GM12878 (cell line): ENCODE measurements at regions not wholly inside any gene's neighbourhood (a gene's known extent, or its start where the extent isn't known, plus 50 kb on each side); places are given as distances from the start of the nearest gene placed in this dataset.
"Not testable (repeated sequence)": the region's sequence is repeated elsewhere in the genome, so short reads cannot be mapped to it uniquely, and the experiment has no call there.

ENCODE experiments used
- ATAC-seq: fragments of 200-7000 bp; cut with Tn5 transposase; 3 replicates; pipeline ENCODE4 v1.9.1; 2020; ENCODE audit warnings: mild to moderate bottlenecking, moderate library complexity
- BruUV-seq: library from RNA; stranded (reverse); fragments of 400-500 nt; replicated peaks from 2 replicates; lab custom pipeline; 2021; lab: Mats Ljungman, UMichigan
- CTCF ChIA-PET: fragments of 300-600 bp; sonication (Branson Sonifier 250); formaldehyde crosslinking; extraction: SDS; loops from one replicate; lab custom pipeline; 2021; ENCODE audit warnings: inconsistent platforms; lab: Yijun Ruan, JAX
- POLR2A ChIA-PET: fragments of 350-600 bp; formaldehyde crosslinking; extraction: SDS; loops from one replicate; lab custom pipeline; 2021; ENCODE audit warnings: inconsistent platforms; lab: Charles Lee
- RAD21 ChIA-PET: fragments of 300-600 bp; sonication (Branson Sonifier 250); formaldehyde crosslinking; loops from one replicate; lab custom pipeline; 2023; ENCODE audit warnings: antibody characterized with exemption; ENCODE audit not compliant: unreplicated experiment; lab: Charles Lee
- SMC1A ChIA-PET: fragments of 300-600 bp; sonication (Branson Sonifier 250); formaldehyde crosslinking; loops from one replicate; lab custom pipeline; 2023; ENCODE audit not compliant: unreplicated experiment, uncharacterized antibody; lab: Charles Lee
- DNase-seq: peaks from one replicate; pipeline ENCODE4 v3.0.0-alpha.2; 2011; ENCODE audit warnings: low read depth, low spot score
- FAIRE-seq: peaks from 3 replicates; lab custom pipeline; 2011; peaks lifted over from hg19 to GRCh38; lab: Jason Lieb, UNC
- H2AFZ ChIP-seq: 2 replicates; pipeline ENCODE4 v1.6.0; 2011; ENCODE audit warnings: low read depth, low read length, control low read depth; ENCODE audit not compliant: control insufficient read depth
- H3K27ac ChIP-seq: 2 replicates; pipeline ENCODE4 v1.5.1; 2011; ENCODE audit warnings: control low read depth; ENCODE audit not compliant: control insufficient read depth, insufficient read depth
- H3K27me3 ChIP-seq, 2 experiments: replicated peaks in 1 of 2; 2 replicates each; pipeline versions ENCODE4 v1.6.0 to v1.6.1; 2011; ENCODE audit warnings: low read length in 1 of 2; ENCODE audit not compliant: control insufficient read depth in 2 of 2, insufficient read depth in 2 of 2
- H3K36me3 ChIP-seq, 2 experiments: 2 replicates each; pipeline ENCODE4 v1.5.1; 2011; ENCODE audit warnings: low read length in 1 of 2; ENCODE audit not compliant: control insufficient read depth in 2 of 2, insufficient read depth in 2 of 2
- H3K4me1 ChIP-seq: 2 replicates; pipeline ENCODE4 v1.6.1; 2011; ENCODE audit warnings: mild to moderate bottlenecking, low read length, moderate library complexity, mixed read lengths; ENCODE audit not compliant: control insufficient read depth, insufficient read depth
- H3K4me2 ChIP-seq: 2 replicates; pipeline ENCODE4 v1.6.0; 2011; ENCODE audit warnings: control low read depth; ENCODE audit not compliant: control insufficient read depth, insufficient read depth
- H3K4me3 ChIP-seq: fragments of 200-600 bp; sonication (generic); 2 replicates; pipeline ENCODE4 v1.5.1; 2016
- H3K79me2 ChIP-seq: 2 replicates; pipeline ENCODE4 v1.6.0; 2011; ENCODE audit warnings: low read length; ENCODE audit not compliant: control insufficient read depth, insufficient read depth
- H3K9ac ChIP-seq: 2 replicates; pipeline ENCODE4 v1.8.0; 2011; ENCODE audit warnings: low read length, control low read depth, mixed read lengths; ENCODE audit not compliant: control insufficient read depth, insufficient read depth
- H3K9me3 ChIP-seq: replicated peaks from 3 replicates; pipeline ENCODE4 v1.5.1; 2011; ENCODE audit warnings: mild to moderate bottlenecking, low read length; ENCODE audit not compliant: control insufficient read depth, insufficient read depth
- H4K20me1 ChIP-seq: 2 replicates; pipeline ENCODE4 v1.6.0; 2011; ENCODE audit not compliant: control insufficient read depth, insufficient read depth
- WGBS: methylation state at CpG from one replicate; pipeline ENCODE4 v1.1.6; 2016; ENCODE audit warnings: low lambda C conversion rate; ENCODE audit not compliant: insufficient replicate concordance, insufficient coverage; ENCODE audit errors: missing lambda C conversion rate; 5-methylcytosine and 5-hydroxymethylcytosine counted together
- in situ Hi-C: fragments of 300-500 bp; cut with MboI; formaldehyde crosslinking; loops from 9 replicates; pipeline ENCODE4 v1.14.3; 2018; ENCODE audit warnings: mixed read lengths
- intact Hi-C: fragments of 100-400 bp; cut with micrococcal nuclease; formaldehyde crosslinking; loops from one replicate; pipeline ENCODE4 v1.14.2; 2022; ENCODE audit not compliant: unreplicated experiment

DNA sequence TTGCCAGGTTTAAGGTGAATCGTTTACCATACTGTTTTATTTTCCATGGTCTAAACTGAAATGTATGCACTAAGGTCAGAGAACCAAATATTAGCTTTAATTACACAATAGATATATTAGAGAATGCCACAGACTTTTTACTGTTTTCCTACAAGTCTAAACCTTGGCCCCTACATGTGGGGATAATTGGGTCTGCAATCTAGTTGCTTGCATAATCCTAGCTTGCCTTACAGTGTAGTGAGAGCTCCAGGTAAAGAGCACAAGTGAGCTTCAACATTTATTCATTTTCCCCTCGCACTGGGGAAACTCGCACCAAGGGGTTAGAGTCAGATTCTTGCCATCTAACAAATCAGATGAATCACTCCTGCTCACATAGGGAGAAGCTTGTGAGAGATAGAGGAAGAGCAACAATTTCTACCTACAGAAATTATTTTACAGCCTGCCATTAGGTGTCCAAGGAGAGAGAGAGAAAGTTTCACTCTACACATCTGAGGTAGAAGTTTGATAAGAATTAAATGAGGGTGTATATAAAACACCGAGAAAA is 82.0 kb upstream of the RGPD2 start:
- RAD21 ChIA-PET, H3K9me3 ChIP-seq, CTCF ChIA-PET, in situ Hi-C loops, H2AFZ ChIP-seq, H4K20me1 ChIP-seq, POLR2A ChIA-PET, BruUV-seq, H3K27me3 ChIP-seq, ATAC-seq, H3K4me3 ChIP-seq, H3K9ac ChIP-seq, intact Hi-C loops, H3K36me3 ChIP-seq, H3K4me2 ChIP-seq, SMC1A ChIA-PET, DNase-seq, H3K79me2 ChIP-seq, FAIRE-seq, H3K27ac ChIP-seq, H3K4me1 ChIP-seq: not testable (repeated sequence)
- WGBS = 70% methylated on average over 2 of the region's 4 CpGs

DNA sequence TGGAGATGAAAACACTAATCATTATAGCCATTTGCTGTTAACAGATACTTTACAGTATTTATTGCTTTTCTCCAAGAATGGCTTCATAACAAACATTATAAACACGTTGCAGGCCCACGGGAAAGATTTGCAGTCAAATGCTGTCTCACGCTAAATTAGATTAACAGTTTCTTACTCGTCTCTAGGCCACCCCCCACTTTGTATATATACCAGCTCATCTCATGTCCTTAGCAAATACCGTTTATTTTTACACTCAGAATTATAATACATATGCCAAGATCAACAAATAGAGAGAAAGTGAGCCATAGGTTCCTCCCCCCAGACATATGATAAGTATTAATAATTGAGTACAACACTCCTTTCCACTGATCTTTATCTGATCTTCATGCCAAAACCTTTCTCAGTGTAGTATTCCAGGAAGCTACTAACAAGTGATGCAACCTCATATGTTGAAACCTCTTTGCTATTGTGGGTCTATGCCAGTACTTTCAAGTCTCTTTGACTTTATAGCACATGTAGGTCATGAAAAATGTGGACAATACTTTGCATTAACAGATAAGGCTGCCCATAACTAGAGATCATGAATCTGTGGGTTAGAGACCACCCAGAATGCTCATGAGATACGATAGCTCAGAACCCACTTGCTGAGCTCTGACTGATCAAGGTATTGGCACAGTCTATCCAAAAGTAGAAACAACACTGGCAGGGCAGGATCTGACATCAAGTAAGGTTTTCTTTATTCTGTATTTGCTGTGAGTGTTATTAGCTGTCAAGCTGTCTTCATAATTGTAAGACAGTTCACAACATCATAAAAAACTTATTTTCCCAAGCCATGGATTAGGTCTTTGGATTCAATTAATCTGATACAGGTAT is 77.9 kb upstream of the RGPD2 start:
- H3K4me2 ChIP-seq, H3K9ac ChIP-seq, H3K36me3 ChIP-seq, H2AFZ ChIP-seq, in situ Hi-C loops, DNase-seq, ATAC-seq, FAIRE-seq, POLR2A ChIA-PET, H3K4me3 ChIP-seq, SMC1A ChIA-PET, H3K27ac ChIP-seq, RAD21 ChIA-PET, H3K9me3 ChIP-seq, CTCF ChIA-PET, H3K27me3 ChIP-seq, BruUV-seq, intact Hi-C loops, H4K20me1 ChIP-seq, H3K4me1 ChIP-seq, H3K79me2 ChIP-seq: not testable (repeated sequence)
- 30% methylated on average over 4 of the region's 6 CpGs for WGBS

DNA sequence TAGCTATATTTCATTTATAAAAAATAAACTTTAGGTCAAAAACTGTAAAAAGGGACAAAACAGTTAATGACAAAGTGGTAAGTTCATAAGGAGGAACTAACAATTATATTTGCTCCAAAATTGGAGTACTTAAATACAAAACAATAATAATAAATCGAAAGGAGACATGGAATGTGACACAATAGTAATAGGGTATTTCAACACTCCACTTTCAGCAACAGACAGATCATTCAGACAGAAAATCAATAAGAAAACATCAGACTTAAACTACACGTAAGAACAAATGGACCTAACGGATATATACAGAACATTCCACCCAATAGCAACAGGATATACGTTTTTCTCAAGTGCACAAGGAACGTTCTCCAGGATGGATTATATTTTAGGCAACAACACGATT is 58.1 kb upstream of the RGPD2 start:
- DNase-seq, H4K20me1 ChIP-seq, H3K79me2 ChIP-seq, H2AFZ ChIP-seq, BruUV-seq, intact Hi-C loops, in situ Hi-C loops, CTCF ChIA-PET, ATAC-seq, H3K36me3 ChIP-seq, H3K9ac ChIP-seq, H3K4me2 ChIP-seq, POLR2A ChIA-PET, H3K4me3 ChIP-seq, SMC1A ChIA-PET, H3K4me1 ChIP-seq, FAIRE-seq, H3K27me3 ChIP-seq, RAD21 ChIA-PET, H3K9me3 ChIP-seq, H3K27ac ChIP-seq: not testable (repeated sequence)
- WGBS = 10% methylated on average over 6 of the region's 6 CpGs
